LNCaP clone FGC (cell line): ENCODE measurements at regions not wholly inside any gene's neighbourhood (a gene's known extent, or its start where the extent isn't known, plus 50 kb on each side); places are given as distances from the start of the nearest gene placed in this dataset.

ENCODE experiments used
- DNase-seq: peaks from one replicate; pipeline ENCODE4 v3.0.0-alpha.2; 2011; ENCODE audit warnings: low read depth
- H3K4me3 ChIP-seq: 2 replicates; pipeline ENCODE4 v1.5.1; 2011; ENCODE audit warnings: mild to moderate bottlenecking, low read depth, low read length, control low read depth
- CTCF ChIP-seq: IDR thresholded peaks from 2 replicates; pipeline ENCODE4 v1.5.1; 2012; ENCODE audit warnings: mild to moderate bottlenecking; ENCODE audit not compliant: control insufficient read depth, insufficient read depth; ENCODE audit errors: extremely low read depth

- TF ChIP-seq CTCF, result no peak
Measured at GRCh38 chr18:59052965-59053820, 86.5 kb upstream of the SEC11C start.

GRCh38 chr18:59054496-59055287 is 85.0 kb upstream of the SEC11C start:
- DNase-seq, result peak; percentile 100
- no peak overlapping the region for H3K4me3 ChIP-seq
- TF ChIP-seq CTCF, result no peak

More at GRCh38 chr18:59052965-59053820, 86.5 kb upstream of the SEC11C start:
- peak; percentile 99 for DNase-seq
- no peak overlapping the region for H3K4me3 ChIP-seq

- TF ChIP-seq CTCF, result peak; percentile 29; the same call in 1 of the 2 replicates
- no peak overlapping the region for H3K4me3 ChIP-seq
- DNase-seq, result peak; percentile 35
Measured at GRCh38 chr18:59055345-59056032, 84.2 kb upstream of the SEC11C start.

- H3K4me3 ChIP-seq, result no peak overlapping the region
- DNase-seq, result peak; percentile 53
- TF ChIP-seq CTCF, result peak; percentile 67
Measured at GRCh38 chr18:59056706-59057492, 82.8 kb upstream of the SEC11C start.

GRCh38 chr18:59057493-59057795 is 82.2 kb upstream of the SEC11C start:
- no peak for DNase-seq
- no peak overlapping the region for H3K4me3 ChIP-seq
- no peak for TF ChIP-seq CTCF

- DNase-seq, result no peak
- TF ChIP-seq CTCF, result no peak
- no peak overlapping the region for H3K4me3 ChIP-seq
Measured at GRCh38 chr18:59057969-59058368, 81.7 kb upstream of the SEC11C start.
